ENCODE measurements at regions not wholly inside any gene's neighbourhood (a gene's known extent, or its start where the extent isn't known, plus 50 kb on each side); places are given as distances from the start of the nearest gene placed in this dataset.

DNA sequence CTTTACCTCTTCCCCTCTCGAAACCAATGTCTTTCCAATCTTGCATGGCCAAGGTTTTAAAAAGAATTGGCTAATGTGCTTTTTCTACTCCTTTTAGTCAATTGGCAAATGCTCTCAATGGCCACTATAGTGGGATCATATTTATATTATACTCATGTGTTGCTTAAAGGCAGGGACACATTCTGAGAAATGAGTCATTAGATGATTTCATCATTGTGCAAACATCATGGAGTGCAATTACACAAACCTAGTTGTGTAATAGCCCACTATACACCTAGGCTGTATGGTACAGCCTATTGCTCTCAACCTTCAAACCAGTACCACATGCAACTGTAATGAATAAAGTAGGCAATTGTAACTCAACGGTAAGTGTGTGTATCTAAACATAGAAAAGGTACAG lies 180.9 kb downstream of the HS3ST3A1 start:
- Histone ChIP-seq H3K4me2 (ENCODE audit: low read depth, low read length, poor library complexity, severe bottlenecking) (no peak overlapping the region), H4K20me1 (ENCODE audit: low read depth, low read length) (no peaks in the 10 kb centered on the region), H3K27ac (ENCODE audit: low read depth, low read length) (no peak overlapping the region)

DNA sequence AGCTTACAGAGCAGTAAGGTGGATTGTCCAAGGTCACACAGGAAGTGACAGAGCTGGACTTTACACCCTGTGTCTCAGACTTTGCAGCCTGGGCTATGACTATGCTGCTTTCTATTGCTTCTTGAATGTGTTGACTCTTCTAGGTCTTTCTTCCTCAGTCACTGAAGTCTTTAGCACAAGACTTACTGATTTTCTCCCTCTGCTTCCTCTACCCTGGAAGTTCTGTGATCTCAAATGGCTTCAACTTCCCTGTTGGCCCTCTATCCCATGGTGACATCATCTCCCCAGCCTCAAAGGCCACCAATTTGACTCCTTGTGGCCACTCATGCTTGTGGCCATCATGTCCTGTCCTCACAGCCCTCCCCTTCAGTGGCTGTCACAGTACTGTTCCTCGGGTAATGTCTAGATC lies 181.3 kb downstream of the HS3ST3A1 start:
- H3K27me3 ChIP-seq (ENCODE audit: low read length) = no peaks in the 10 kb centered on the region
- no peak for TF ChIP-seq EZH2phosphoT487 (conservative IDR thresholded peaks at IDR 0.05; ENCODE audit: low read length)
- TF ChIP-seq, protein P1, sequence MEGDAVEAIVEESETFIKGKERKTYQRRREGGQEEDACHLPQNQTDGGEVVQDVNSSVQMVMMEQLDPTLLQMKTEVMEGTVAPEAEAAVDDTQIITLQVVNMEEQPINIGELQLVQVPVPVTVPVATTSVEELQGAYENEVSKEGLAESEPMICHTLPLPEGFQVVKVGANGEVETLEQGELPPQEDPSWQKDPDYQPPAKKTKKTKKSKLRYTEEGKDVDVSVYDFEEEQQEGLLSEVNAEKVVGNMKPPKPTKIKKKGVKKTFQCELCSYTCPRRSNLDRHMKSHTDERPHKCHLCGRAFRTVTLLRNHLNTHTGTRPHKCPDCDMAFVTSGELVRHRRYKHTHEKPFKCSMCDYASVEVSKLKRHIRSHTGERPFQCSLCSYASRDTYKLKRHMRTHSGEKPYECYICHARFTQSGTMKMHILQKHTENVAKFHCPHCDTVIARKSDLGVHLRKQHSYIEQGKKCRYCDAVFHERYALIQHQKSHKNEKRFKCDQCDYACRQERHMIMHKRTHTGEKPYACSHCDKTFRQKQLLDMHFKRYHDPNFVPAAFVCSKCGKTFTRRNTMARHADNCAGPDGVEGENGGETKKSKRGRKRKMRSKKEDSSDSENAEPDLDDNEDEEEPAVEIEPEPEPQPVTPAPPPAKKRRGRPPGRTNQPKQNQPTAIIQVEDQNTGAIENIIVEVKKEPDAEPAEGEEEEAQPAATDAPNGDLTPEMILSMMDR (IDR thresholded peaks at IDR 0.05; ENCODE audit: insufficient read depth, low read length, poor library complexity, severe bottlenecking) = no peak

More for the DNA sequence above, 180.9 kb downstream of the HS3ST3A1 start:
- H3K4me3 ChIP-seq (ENCODE audit: insufficient read depth, low read length, poor library complexity, severe bottlenecking) = no peak overlapping the region
- no peaks in the 10 kb centered on the region for H3F3A ChIP-seq (ENCODE audit: insufficient read depth)
- no peaks in the 10 kb centered on the region for H3K27me3 ChIP-seq (ENCODE audit: low read length)
- H3K79me2 ChIP-seq (ENCODE audit: insufficient read depth, low read length) = no peaks in the 10 kb centered on the region
- no peaks in the 10 kb centered on the region for H3K9me3 ChIP-seq (ENCODE audit: insufficient read depth, low read length)
- H3K9ac ChIP-seq (ENCODE audit: low read length) = no peak overlapping the region
- H3K9me2 ChIP-seq (replicated peaks; ENCODE audit: insufficient read depth, low read length) = no peaks in the 10 kb centered on the region
- H2AFZ ChIP-seq (ENCODE audit: low read depth, low read length, severe bottlenecking) = no peak overlapping the region
- no peak for TF ChIP-seq EZH2phosphoT487 (conservative IDR thresholded peaks at IDR 0.05; ENCODE audit: low read length)
- TF ChIP-seq, protein P1 (IDR thresholded peaks at IDR 0.05; ENCODE audit: insufficient read depth, low read length, poor library complexity, severe bottlenecking) = no peak
- no peaks in the 10 kb centered on the region for H3K36me3 ChIP-seq (ENCODE audit: low read length)

DNA sequence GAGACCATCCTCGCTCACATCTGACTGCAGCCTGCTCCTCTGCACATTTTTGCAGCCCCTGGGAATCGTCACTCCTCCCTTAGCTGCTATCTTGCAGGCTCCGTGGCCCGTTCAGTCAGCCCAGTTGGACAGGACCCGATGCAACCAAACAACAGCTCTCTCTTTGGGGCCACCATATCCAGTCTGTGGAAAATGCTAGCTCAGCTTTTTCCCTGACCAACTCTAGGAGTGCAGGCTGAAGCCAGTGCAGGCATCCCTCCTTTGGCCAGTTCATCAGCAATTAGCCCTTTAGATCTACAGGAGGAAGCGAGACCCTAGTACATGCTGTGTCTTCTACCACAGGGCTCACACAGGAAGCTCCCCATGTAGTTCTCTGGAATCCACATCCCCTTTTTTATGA lies 182.1 kb downstream of the HS3ST3A1 start:
- no peak overlapping the region for H3K27ac ChIP-seq (ENCODE audit: low read depth, low read length)
- TF ChIP-seq, protein P1 (IDR thresholded peaks at IDR 0.05; ENCODE audit: insufficient read depth, low read length, poor library complexity, severe bottlenecking) = no peak
- no peak for TF ChIP-seq EZH2phosphoT487 (conservative IDR thresholded peaks at IDR 0.05; ENCODE audit: low read length)
- no peaks in the 10 kb centered on the region for H4K20me1 ChIP-seq (ENCODE audit: low read depth, low read length)
- H2AFZ ChIP-seq (ENCODE audit: low read depth, low read length, severe bottlenecking) = no peak overlapping the region
- H3K4me3 ChIP-seq (ENCODE audit: insufficient read depth, low read length, poor library complexity, severe bottlenecking) = no peak overlapping the region
- no peak overlapping the region for H3K9ac ChIP-seq (ENCODE audit: low read length)
- H3K36me3 ChIP-seq (ENCODE audit: low read length) = no peaks in the 10 kb centered on the region
- H3K27me3 ChIP-seq (ENCODE audit: low read length) = no peaks in the 10 kb centered on the region
- no peaks in the 10 kb centered on the region for H3K79me2 ChIP-seq (ENCODE audit: insufficient read depth, low read length)
- no peaks in the 10 kb centered on the region for H3K9me3 ChIP-seq (ENCODE audit: insufficient read depth, low read length)
- H3K4me2 ChIP-seq (ENCODE audit: low read depth, low read length, poor library complexity, severe bottlenecking) = no peak overlapping the region
- no peaks in the 10 kb centered on the region for H3F3A ChIP-seq (ENCODE audit: insufficient read depth)
- no peaks in the 10 kb centered on the region for H3K9me2 ChIP-seq (replicated peaks; ENCODE audit: insufficient read depth, low read length)

More for the DNA sequence above, 181.3 kb downstream of the HS3ST3A1 start:
- H3K36me3 ChIP-seq (ENCODE audit: low read length) = no peaks in the 10 kb centered on the region
- no peaks in the 10 kb centered on the region for H3K79me2 ChIP-seq (ENCODE audit: insufficient read depth, low read length)
- H3K4me3 ChIP-seq (ENCODE audit: insufficient read depth, low read length, poor library complexity, severe bottlenecking) = no peak overlapping the region
- no peak overlapping the region for H3K4me2 ChIP-seq (ENCODE audit: low read depth, low read length, poor library complexity, severe bottlenecking)
- H3K9me2 ChIP-seq (replicated peaks; ENCODE audit: insufficient read depth, low read length) = no peaks in the 10 kb centered on the region
- no peak overlapping the region for H3K27ac ChIP-seq (ENCODE audit: low read depth, low read length)
- H3K9me3 ChIP-seq (ENCODE audit: insufficient read depth, low read length) = no peaks in the 10 kb centered on the region
- H3K9ac ChIP-seq (ENCODE audit: low read length) = no peak overlapping the region
- no peak overlapping the region for H2AFZ ChIP-seq (ENCODE audit: low read depth, low read length, severe bottlenecking)
- H3F3A ChIP-seq (ENCODE audit: insufficient read depth) = no peaks in the 10 kb centered on the region
- H4K20me1 ChIP-seq (ENCODE audit: low read depth, low read length) = no peaks in the 10 kb centered on the region

All from SU-DHL-6 (cell line).